Astrocyte of the hippocampus (primary cell): ENCODE measurements at regions not wholly inside any gene's neighbourhood (a gene's known extent, or its start where the extent isn't known, plus 50 kb on each side); places are given as distances from the start of the nearest gene placed in this dataset.

Source experiments
- DNase-seq: peaks from one replicate; pipeline ENCODE4 v3.0.0; 2011; ENCODE audit warnings: low read depth, low spot score

- no peak for DNase-seq
Observed at GRCh38 chr4:136763919-136764318, 768.4 kb downstream of the PCDH18 start.

GRCh38 chr4:136755531-136755916 is 776.8 kb downstream of the PCDH18 start:
- no peak for DNase-seq

GRCh38 chr4:136754810-136755530 is 777.3 kb downstream of the PCDH18 start:
- no peak for DNase-seq

GRCh38 chr4:136751556-136751955 is 780.7 kb downstream of the PCDH18 start:
- peak; percentile 1 for DNase-seq

- DNase-seq: no peak
Observed at GRCh38 chr4:136750897-136751296, 781.4 kb downstream of the PCDH18 start.

- DNase-seq: no peak
Observed at GRCh38 chr4:136749989-136750388, 782.3 kb downstream of the PCDH18 start.

- no peak for DNase-seq
Observed at GRCh38 chr4:136748773-136749172, 783.5 kb downstream of the PCDH18 start.

GRCh38 chr4:136748165-136748564 is 784.1 kb downstream of the PCDH18 start:
- no peak for DNase-seq

GRCh38 chr4:136743238-136743637 is 789.1 kb downstream of the PCDH18 start:
- no peak for DNase-seq

GRCh38 chr4:136742333-136742732 is 790.0 kb downstream of the PCDH18 start:
- DNase-seq: no peak

GRCh38 chr4:136741468-136741867 is 790.8 kb downstream of the PCDH18 start:
- peak; percentile 11 for DNase-seq

- DNase-seq: no peak
Observed at GRCh38 chr4:136740326-136740725, 792.0 kb downstream of the PCDH18 start.

GRCh38 chr4:136737066-136737465 is 795.2 kb downstream of the PCDH18 start:
- DNase-seq: no peak

- DNase-seq: no peak
Observed at GRCh38 chr4:136731025-136731424, 801.3 kb downstream of the PCDH18 start.

GRCh38 chr4:136725286-136726081 is 806.8 kb downstream of the PCDH18 start:
- no peak for DNase-seq

- DNase-seq: peak; percentile 7
Observed at GRCh38 chr4:136713140-136713539, 819.2 kb downstream of the PCDH18 start.

GRCh38 chr4:136709897-136710296 is 822.4 kb downstream of the PCDH18 start:
- DNase-seq: no peak

- peak; percentile 45 for DNase-seq
Observed at GRCh38 chr4:136706942-136707341, 825.4 kb downstream of the PCDH18 start.

- no peak for DNase-seq
Observed at GRCh38 chr4:136699905-136700304, 832.4 kb downstream of the PCDH18 start.

GRCh38 chr4:136691607-136692006 is 840.7 kb downstream of the PCDH18 start:
- DNase-seq: no peak

- DNase-seq: no peak
Observed at GRCh38 chr4:136690360-136690759, 841.9 kb downstream of the PCDH18 start.

GRCh38 chr4:136687596-136687995 is 844.7 kb downstream of the PCDH18 start:
- no peak for DNase-seq

- DNase-seq: no peak
Observed at GRCh38 chr4:136687118-136687517, 845.2 kb downstream of the PCDH18 start.
